ENCODE measurements at regions not wholly inside any gene's neighbourhood (a gene's known extent, or its start where the extent isn't known, plus 50 kb on each side); places are given as distances from the start of the nearest gene placed in this dataset.

- TF ChIP-seq GATA2 (IDR thresholded peaks at IDR 0.05; ENCODE audit: low read depth, low read length): no peak
- no peak for TF ChIP-seq GATA3 (IDR thresholded peaks at IDR 0.05; ENCODE audit: low read depth, low read length)
These were observed 268.7 kb downstream of the DAD1 start for GRCh38 chr14:22320362-22320750.
